ENCODE measurements at regions not wholly inside any gene's neighbourhood (a gene's known extent, or its start where the extent isn't known, plus 50 kb on each side); places are given as distances from the start of the nearest gene placed in this dataset.
"Not testable (repeated sequence)": the region's sequence is repeated elsewhere in the genome, so short reads cannot be mapped to it uniquely, and the experiment has no call there.

- no peak overlapping the region for H3K4me3 ChIP-seq
- H3K27me3 ChIP-seq, result no peaks in the 10 kb centered on the region
- no peak for DNase-seq
- H3K9me3 ChIP-seq, result no peaks in the 10 kb centered on the region
- H3K36me3 ChIP-seq, result no peaks in the 10 kb centered on the region
Measured at GRCh38 chr4:54842656-54843055, 184.9 kb downstream of the KIT start.

DNA sequence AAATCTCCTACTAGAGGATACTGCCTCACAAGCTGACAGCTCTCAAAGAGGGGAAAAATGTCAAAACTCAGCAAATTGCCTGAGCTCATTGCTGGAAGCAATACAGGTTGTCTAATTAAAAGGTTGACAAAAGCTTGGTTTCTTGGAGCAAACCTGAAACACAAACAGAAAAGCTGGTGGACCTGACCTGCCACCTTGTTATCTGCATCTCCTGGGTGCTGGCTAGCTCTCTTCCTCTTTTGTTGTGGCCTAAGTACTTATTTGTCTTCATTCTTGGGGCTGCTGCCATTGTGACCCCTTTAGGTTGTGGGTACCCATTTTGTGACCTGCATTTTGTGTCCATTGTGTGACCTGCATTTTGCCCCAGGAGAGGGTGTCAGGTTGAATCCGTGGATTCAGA, 184.5 kb downstream of the KIT start:
- H3K36me3 ChIP-seq, result no peaks in the 10 kb centered on the region
- DNase-seq, result no peak

DNA sequence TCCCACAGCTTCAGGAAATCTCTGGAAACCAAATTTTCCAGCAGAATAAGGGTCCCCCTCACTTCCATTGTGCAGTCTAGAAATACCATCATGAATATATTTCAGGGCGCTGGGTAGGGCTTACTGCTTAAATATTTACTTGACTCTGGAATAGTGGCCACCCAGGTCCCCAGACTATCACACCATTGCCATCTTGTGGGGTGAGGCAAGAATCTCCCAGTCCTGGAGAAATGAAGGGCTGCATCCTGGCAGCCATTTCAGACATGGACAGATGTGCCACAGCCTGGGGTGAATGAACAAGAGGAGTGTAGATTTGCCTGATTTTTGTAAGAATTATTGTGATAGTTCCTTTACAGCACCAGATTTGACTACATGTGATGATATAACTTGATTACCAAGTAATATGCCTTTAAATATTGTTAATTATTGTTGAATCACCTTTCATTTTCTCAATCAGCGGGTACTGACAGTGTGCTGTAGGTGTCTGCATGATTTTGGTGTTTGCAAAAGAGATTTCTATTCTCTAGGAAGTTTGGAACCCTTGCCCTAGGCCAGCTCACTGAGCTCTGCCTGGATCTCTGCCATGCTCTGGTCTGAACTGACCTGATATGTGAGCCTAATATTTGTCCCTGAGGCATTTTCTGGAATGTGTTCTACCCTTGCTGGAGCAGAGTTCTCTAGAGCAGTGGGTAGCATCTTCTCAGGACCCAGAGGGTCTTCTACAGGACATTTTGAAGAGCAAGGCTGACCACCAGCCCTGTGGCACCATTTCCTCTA, 183.4 kb downstream of the KIT start:
- Histone ChIP-seq H3K27me3 (no peaks in the 10 kb centered on the region), H3K4me3 (no peak overlapping the region), H3K36me3 (no peaks in the 10 kb centered on the region), H3K9me3 (no peaks in the 10 kb centered on the region)
- no peak for DNase-seq

More for the DNA sequence above, 184.5 kb downstream of the KIT start:
- Histone ChIP-seq H3K4me3 (no peak overlapping the region), H3K9me3 (no peaks in the 10 kb centered on the region), H3K27me3 (no peaks in the 10 kb centered on the region)

- DNase-seq, result no peak
Measured at GRCh38 chr4:54840430-54840829, 182.7 kb downstream of the KIT start.

DNA sequence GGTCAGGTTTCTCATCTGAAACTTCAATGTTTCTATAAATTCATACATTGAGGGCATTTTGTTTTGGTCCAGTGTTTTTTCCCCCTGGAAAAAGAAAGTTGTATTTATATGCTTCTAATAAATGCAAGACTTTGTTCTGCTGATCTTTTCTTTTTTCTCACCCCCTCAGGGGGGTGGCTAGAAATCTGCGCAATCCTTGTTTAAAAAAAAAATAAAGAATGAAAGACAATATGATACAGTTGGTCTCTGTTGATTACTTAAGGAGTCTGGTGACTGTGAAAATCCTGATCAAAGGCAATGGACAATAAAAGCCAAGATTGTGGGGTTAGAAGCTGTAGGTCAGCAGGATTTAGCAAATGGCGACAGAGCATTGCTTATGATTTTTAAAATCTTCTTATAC, 180.5 kb downstream of the KIT start:
- Histone ChIP-seq H3K9me3 (no peaks in the 10 kb centered on the region), H3K4me3 (no peak overlapping the region), H3K27me3 (no peaks in the 10 kb centered on the region), H3K36me3 (no peaks in the 10 kb centered on the region)
- no peak for DNase-seq

More at GRCh38 chr4:54840430-54840829, 182.7 kb downstream of the KIT start:
- H3K27me3 ChIP-seq, result no peaks in the 10 kb centered on the region
- H3K4me3 ChIP-seq, result no peak overlapping the region
- no peaks in the 10 kb centered on the region for H3K9me3 ChIP-seq
- no peaks in the 10 kb centered on the region for H3K36me3 ChIP-seq

GRCh38 chr4:54837576-54838140, 179.9 kb downstream of the KIT start:
- Histone ChIP-seq H3K27me3 (no peaks in the 10 kb centered on the region), H3K4me3 (no peak overlapping the region), H3K36me3 (no peaks in the 10 kb centered on the region), H3K9me3 (no peaks in the 10 kb centered on the region)
- peak; percentile 10 for DNase-seq

DNA sequence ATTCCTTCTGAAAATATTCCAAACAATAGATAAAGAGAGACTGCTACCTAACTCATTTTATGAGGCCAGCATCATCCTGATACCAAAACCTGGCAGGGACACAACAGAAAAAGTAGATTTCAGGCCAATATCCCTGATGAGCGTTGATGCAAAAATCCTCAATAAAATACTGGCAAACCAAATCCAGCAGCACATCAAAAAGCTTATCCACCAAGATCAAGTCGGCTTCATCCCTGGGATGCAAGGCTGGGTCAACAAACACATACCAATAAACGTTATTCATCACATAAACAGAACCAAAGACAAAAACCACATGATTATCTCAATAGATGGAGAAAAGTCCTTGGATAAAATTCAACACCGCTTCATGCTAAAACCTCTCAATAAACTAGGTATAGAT, 170.6 kb downstream of the KIT start:
- H3K27me3 ChIP-seq, H3K4me3 ChIP-seq, H3K36me3 ChIP-seq, H3K9me3 ChIP-seq: not testable (repeated sequence)
- DNase-seq, result peak; percentile 51

DNA sequence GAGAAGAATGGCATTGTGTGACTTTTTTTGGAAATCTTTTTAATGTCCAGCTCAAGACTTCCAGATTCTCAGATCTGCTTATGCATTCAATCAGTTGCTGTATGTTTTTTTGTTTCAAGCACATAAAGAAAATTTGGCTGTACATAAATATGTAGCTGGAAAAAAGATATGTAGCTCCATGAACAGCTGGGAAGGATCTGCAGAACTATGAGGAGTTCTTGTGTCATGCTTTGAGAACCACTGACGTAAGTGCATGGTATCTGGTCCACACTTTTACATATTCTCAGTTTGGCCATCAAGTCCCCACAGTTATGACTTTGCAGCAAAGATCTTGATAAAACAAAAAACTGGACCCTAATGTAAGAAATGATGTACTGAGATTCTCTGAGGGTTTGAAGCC, 165.9 kb downstream of the KIT start:
- Histone ChIP-seq H3K36me3 (no peaks in the 10 kb centered on the region), H3K9me3 (no peaks in the 10 kb centered on the region; the same call in 1 of the 2 replicates), H3K4me3 (no peak overlapping the region), H3K27me3 (no peaks in the 10 kb centered on the region)
- DNase-seq, result no peak

GRCh38 chr4:54819034-54819433, 161.3 kb downstream of the KIT start:
- DNase-seq, result no peak
- H3K27me3 ChIP-seq, result no peaks in the 10 kb centered on the region
- H3K9me3 ChIP-seq, result no peaks in the 10 kb centered on the region
- H3K36me3 ChIP-seq, result no peaks in the 10 kb centered on the region
- no peak overlapping the region for H3K4me3 ChIP-seq

- H3K9me3 ChIP-seq, result no peaks in the 10 kb centered on the region
- H3K4me3 ChIP-seq, result no peak overlapping the region
- H3K36me3 ChIP-seq, result no peaks in the 10 kb centered on the region
- no peaks in the 10 kb centered on the region for H3K27me3 ChIP-seq
- no peak for DNase-seq
Measured at GRCh38 chr4:54818481-54818880, 160.7 kb downstream of the KIT start.

DNA sequence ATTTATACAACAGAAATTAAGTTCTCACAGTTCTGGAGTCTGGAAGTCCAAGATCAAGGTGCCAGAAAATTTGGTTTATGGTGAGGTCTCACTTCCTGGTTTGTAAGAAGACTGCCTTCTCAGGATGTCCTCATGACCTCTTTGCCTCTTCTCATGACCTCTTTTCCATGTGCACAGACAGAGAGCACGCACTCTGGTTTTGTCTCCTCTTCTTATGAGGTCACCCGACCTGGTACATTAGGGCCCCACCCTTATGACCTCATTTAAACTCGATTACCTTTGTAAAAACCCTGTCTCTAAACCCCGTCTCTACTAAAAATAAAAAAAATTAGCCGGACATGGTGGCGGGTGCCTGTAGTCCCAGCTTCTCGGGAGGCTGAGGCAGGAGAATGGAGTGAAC, 155.9 kb downstream of the KIT start:
- no peak for DNase-seq
- Histone ChIP-seq H3K9me3 (no peaks in the 10 kb centered on the region), H3K4me3 (no peak overlapping the region), H3K27me3 (no peaks in the 10 kb centered on the region), H3K36me3 (no peaks in the 10 kb centered on the region)

DNA sequence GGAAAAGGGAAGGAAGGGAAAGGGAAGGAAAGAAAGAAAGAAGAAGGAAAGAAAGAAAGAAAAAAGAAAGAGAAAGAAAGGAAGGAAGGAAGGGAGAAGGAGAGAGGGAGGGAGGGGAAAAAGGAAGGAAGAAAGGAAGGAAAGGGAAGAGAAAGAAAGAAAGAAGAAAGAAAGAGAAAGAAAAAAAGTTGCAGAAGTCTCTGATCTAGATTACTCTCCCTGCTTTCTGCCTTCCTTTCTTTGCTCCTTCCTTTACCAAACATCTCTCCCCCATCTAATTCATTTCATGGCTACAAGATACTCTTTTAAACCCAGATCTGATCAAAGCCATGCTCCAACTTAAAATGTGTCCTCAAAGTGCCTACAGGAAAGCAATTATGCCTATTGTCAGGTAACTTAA, 148.6 kb downstream of the KIT start:
- H3K9me3 ChIP-seq, result no peaks in the 10 kb centered on the region
- no peak overlapping the region for H3K4me3 ChIP-seq
- H3K36me3 ChIP-seq, result no peaks in the 10 kb centered on the region
- H3K27me3 ChIP-seq, result no peaks in the 10 kb centered on the region
- no peak for DNase-seq

DNA sequence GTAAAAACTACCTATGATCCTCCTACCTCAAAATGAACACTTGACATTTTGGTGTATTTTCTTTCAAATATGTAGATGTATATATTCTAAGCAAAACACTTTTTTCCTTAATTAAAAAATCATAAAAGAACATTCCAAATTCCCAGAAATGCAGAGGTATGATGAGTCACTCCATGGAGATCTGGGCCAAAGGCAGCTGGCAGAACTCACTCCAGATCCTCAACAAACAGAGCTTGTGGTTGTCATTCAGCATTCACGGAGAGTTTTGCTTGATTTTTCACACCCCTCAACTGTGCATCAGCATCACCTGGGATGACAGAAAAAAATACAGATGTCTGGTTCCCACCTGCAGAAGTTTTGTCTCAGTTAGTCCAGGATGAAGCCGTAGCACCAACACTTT, 144.6 kb downstream of the KIT start:
- H3K9me3 ChIP-seq, result no peaks in the 10 kb centered on the region
- H3K36me3 ChIP-seq, result no peaks in the 10 kb centered on the region
- H3K27me3 ChIP-seq, result no peaks in the 10 kb centered on the region
- peak; percentile 1 for DNase-seq
- no peak overlapping the region for H3K4me3 ChIP-seq

DNA sequence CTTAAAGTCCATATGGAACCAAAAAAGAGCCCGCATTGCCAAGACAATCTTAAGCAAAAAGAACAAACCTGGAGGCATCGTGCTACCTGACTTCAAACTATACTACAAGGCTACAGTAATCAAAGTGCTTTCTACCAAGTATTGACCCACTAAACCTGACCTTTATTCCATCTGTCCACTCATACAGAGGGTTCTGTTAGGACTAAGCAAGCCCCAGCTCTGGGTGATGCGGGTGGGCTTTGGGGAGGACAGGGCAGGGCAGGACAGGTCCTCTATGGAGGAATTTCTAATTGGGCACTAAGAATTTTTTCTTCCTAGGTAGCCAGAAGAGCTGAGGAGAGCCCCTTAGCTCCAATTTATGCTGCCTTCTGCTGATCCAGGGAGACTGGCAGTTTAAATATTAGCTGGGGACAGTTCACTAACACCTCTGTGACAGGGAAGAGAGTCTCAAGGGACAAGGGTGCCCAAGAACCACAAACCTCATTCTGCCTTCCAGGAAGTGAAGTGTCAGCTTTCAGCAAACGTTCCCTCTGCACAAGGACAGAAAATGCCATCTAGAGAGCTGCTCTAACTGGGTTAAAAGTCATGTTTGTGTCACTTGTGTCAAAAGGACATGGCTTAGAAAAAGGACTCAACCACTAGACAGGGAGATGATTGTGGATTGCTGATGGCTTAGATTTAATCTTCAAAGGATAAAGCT, 143.2 kb downstream of the KIT start:
- Histone ChIP-seq H3K9me3 (no peaks in the 10 kb centered on the region), H3K4me3 (no peak overlapping the region), H3K27me3 (no peaks in the 10 kb centered on the region), H3K36me3 (no peaks in the 10 kb centered on the region)
- no peak for DNase-seq

DNA sequence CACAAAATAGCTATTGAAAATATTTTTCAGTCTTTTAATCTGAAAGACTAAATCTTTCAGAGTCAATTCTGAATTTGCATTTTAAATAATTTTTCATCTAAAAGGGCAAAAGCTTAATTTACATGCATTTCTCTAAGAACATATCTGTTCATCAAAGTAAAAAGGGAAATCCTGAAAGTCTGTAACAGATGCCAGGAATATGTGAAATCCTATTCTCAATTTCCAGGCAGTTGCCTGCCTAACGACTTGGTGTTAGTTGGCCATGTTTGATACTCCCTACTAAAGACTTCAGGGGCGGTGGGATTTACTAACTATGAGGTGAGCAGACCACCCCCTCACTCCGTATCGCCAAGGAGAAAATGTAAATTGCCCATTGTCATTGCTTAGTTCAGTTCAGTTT, 136.8 kb downstream of the KIT start:
- no peaks in the 10 kb centered on the region for H3K36me3 ChIP-seq
- H3K4me3 ChIP-seq, result no peak overlapping the region
- no peaks in the 10 kb centered on the region for H3K27me3 ChIP-seq
- DNase-seq, result no peak
- no peaks in the 10 kb centered on the region for H3K9me3 ChIP-seq

- Histone ChIP-seq H3K9me3 (no peaks in the 10 kb centered on the region), H3K4me3 (no peak overlapping the region), H3K36me3 (no peaks in the 10 kb centered on the region), H3K27me3 (no peaks in the 10 kb centered on the region)
- DNase-seq, result no peak
Measured at GRCh38 chr4:54793856-54794422, 136.2 kb downstream of the KIT start.
